Dermis microvascular lymphatic vessel endothelial cell (primary cell): ENCODE measurements at regions not wholly inside any gene's neighbourhood (a gene's known extent, or its start where the extent isn't known, plus 50 kb on each side); places are given as distances from the start of the nearest gene placed in this dataset.

ENCODE experiments used
- DNase-seq, 2 donors: peaks; one replicate each; pipeline versions ENCODE4 v3.0.0 to v3.0.0-alpha.2; 2010; ENCODE audit warnings: low read depth in 2 of 2

- peak; percentile 43 to 47 for DNase-seq
Measured at GRCh38 chr9:73014011-73014410, 61.2 kb upstream of the ALDH1A1 start.

GRCh38 chr9:73011956-73012355 is 59.1 kb upstream of the ALDH1A1 start:
- peak in 1 of 2 donors; percentile 23 for DNase-seq

GRCh38 chr9:73011181-73011750 is 58.4 kb upstream of the ALDH1A1 start:
- DNase-seq, result peak; percentile 21 to 59

GRCh38 chr9:73009649-73010288 is 56.9 kb upstream of the ALDH1A1 start:
- DNase-seq, result no peak

- DNase-seq, result no peak
Measured at GRCh38 chr9:73007966-73008672, 55.3 kb upstream of the ALDH1A1 start.

GRCh38 chr9:73006986-73007385 is 54.1 kb upstream of the ALDH1A1 start:
- DNase-seq, result peak in 1 of 2 donors; percentile 63
